Glutamatergic neuron (in vitro differentiated cells): ENCODE measurements at regions not wholly inside any gene's neighbourhood (a gene's known extent, or its start where the extent isn't known, plus 50 kb on each side); places are given as distances from the start of the nearest gene placed in this dataset.

Source experiments
- DNase-seq: peaks from one replicate; pipeline ENCODE4 v3.0.0; 2022
- H3K27ac Mint-ChIP-seq: one replicate; pipeline ENCODE4 v1.8.0; 2020; ENCODE audit warnings: mild to moderate bottlenecking, mixed read lengths, inconsistent platforms; ENCODE audit not compliant: unreplicated experiment
- H3K27me3 Mint-ChIP-seq: one replicate; pipeline ENCODE4 v1.8.0; 2020; ENCODE audit warnings: mild to moderate bottlenecking, moderate library complexity, mixed read lengths, inconsistent platforms; ENCODE audit not compliant: unreplicated experiment
- H3K36me3 Mint-ChIP-seq: one replicate; pipeline ENCODE4 v1.8.0; 2020; ENCODE audit warnings: mild to moderate bottlenecking, mixed read lengths, inconsistent platforms; ENCODE audit not compliant: unreplicated experiment
- H3K4me1 Mint-ChIP-seq: one replicate; pipeline ENCODE4 v1.8.0; 2020; ENCODE audit warnings: mild to moderate bottlenecking, low read depth, mixed read lengths, inconsistent platforms; ENCODE audit not compliant: unreplicated experiment
- H3K4me3 Mint-ChIP-seq: one replicate; pipeline ENCODE4 v1.8.0; 2020; ENCODE audit warnings: mild to moderate bottlenecking, mixed read lengths, inconsistent platforms; ENCODE audit not compliant: unreplicated experiment
- H3K9me3 Mint-ChIP-seq: one replicate; pipeline ENCODE4 v1.8.0; 2020; ENCODE audit warnings: mild to moderate bottlenecking, moderate library complexity, mixed read lengths, inconsistent platforms; ENCODE audit not compliant: unreplicated experiment
- CTCF ChIP-seq: fragments of 200-600 bp; sonication (generic); IDR thresholded peaks from one replicate; pipeline ENCODE4 v1.5.0; 2021; ENCODE audit not compliant: partially characterized antibody, unreplicated experiment

GRCh38 chr9:95816716-95817115 is 58.8 kb upstream of the ERCC6L2 start:
- H3K27me3 Mint-ChIP-seq, result peaks cover 1% of the 10 kb centered on the region
- no peak for TF ChIP-seq CTCF
- peaks cover 4% of the 10 kb centered on the region for H3K9me3 Mint-ChIP-seq
- H3K27ac Mint-ChIP-seq, result no peak overlapping the region
- H3K4me3 Mint-ChIP-seq, result no peak overlapping the region
- peaks cover 4% of the 10 kb centered on the region for H3K36me3 Mint-ChIP-seq
- no peak for DNase-seq
- peaks cover 4% of the 10 kb centered on the region for H3K4me1 Mint-ChIP-seq

- no peak for DNase-seq
- H3K4me3 Mint-ChIP-seq, result no peak overlapping the region
- peaks cover 1% of the 10 kb centered on the region for H3K27me3 Mint-ChIP-seq
- H3K9me3 Mint-ChIP-seq, result peaks cover 4% of the 10 kb centered on the region
- peaks cover 4% of the 10 kb centered on the region for H3K4me1 Mint-ChIP-seq
- no peak overlapping the region for H3K27ac Mint-ChIP-seq
- H3K36me3 Mint-ChIP-seq, result peaks cover 4% of the 10 kb centered on the region
- TF ChIP-seq CTCF, result no peak
Observed at GRCh38 chr9:95815961-95816360, 59.5 kb upstream of the ERCC6L2 start.

- TF ChIP-seq CTCF, result no peak
- Mint-ChIP-seq H3K4me3 (no peak overlapping the region), H3K4me1 (peaks cover 4% of the 10 kb centered on the region), H3K27me3 (peaks cover 1% of the 10 kb centered on the region), H3K36me3 (peaks cover 3% of the 10 kb centered on the region), H3K27ac (no peak overlapping the region), H3K9me3 (peaks cover 4% of the 10 kb centered on the region)
- no peak for DNase-seq
Observed at GRCh38 chr9:95815133-95815532, 60.4 kb upstream of the ERCC6L2 start.

- Mint-ChIP-seq H3K4me3 (no peak overlapping the region), H3K9me3 (no peaks in the 10 kb centered on the region), H3K27me3 (no peaks in the 10 kb centered on the region), H3K4me1 (peaks cover 4% of the 10 kb centered on the region), H3K27ac (no peak overlapping the region), H3K36me3 (no peaks in the 10 kb centered on the region)
- TF ChIP-seq CTCF, result no peak
- no peak for DNase-seq
Observed at GRCh38 chr9:95813923-95814322, 61.6 kb upstream of the ERCC6L2 start.

GRCh38 chr9:95810814-95811213 is 64.7 kb upstream of the ERCC6L2 start:
- TF ChIP-seq CTCF, result no peak
- peaks cover 1% of the 10 kb centered on the region for H3K27me3 Mint-ChIP-seq
- H3K36me3 Mint-ChIP-seq, result peaks cover 10% of the 10 kb centered on the region
- DNase-seq, result no peak
- H3K4me3 Mint-ChIP-seq, result no peak overlapping the region
- H3K4me1 Mint-ChIP-seq, result peaks cover 2% of the 10 kb centered on the region
- H3K27ac Mint-ChIP-seq, result no peak overlapping the region
- no peaks in the 10 kb centered on the region for H3K9me3 Mint-ChIP-seq
